Ishikawa (cell line): ENCODE measurements at regions not wholly inside any gene's neighbourhood (a gene's known extent, or its start where the extent isn't known, plus 50 kb on each side); places are given as distances from the start of the nearest gene placed in this dataset.

ENCODE experiments used
- CEBPB ChIP-seq: IDR thresholded peaks from 2 replicates; pipeline ENCODE4 v1.6.1; 2012
- CREB1 ChIP-seq: IDR thresholded peaks from 2 replicates; pipeline ENCODE4 v1.6.1; 2012; ENCODE audit warnings: low read depth
- EGR1 ChIP-seq: IDR thresholded peaks from 2 replicates; pipeline ENCODE4 v1.6.1; 2012
- EP300 ChIP-seq: IDR thresholded peaks from 2 replicates; pipeline ENCODE4 v1.6.1; 2012; ENCODE audit warnings: borderline replicate concordance
- FOXM1 ChIP-seq: IDR thresholded peaks from 2 replicates; pipeline ENCODE4 v1.6.1; 2012; ENCODE audit warnings: low read depth, borderline replicate concordance
- MAX ChIP-seq: IDR thresholded peaks from 2 replicates; pipeline ENCODE4 v1.6.1; 2012
- NFIC ChIP-seq: IDR thresholded peaks from 2 replicates; pipeline ENCODE4 v1.6.1; 2012
- RAD21 ChIP-seq: IDR thresholded peaks from 2 replicates; pipeline ENCODE4 v1.6.1; 2012; ENCODE audit warnings: low read depth
- REST ChIP-seq: IDR thresholded peaks from 2 replicates; pipeline ENCODE4 v1.6.1; 2012; ENCODE audit warnings: low read depth, mild to moderate bottlenecking
- TAF1 ChIP-seq: IDR thresholded peaks from 2 replicates; pipeline ENCODE4 v1.6.1; 2012; ENCODE audit warnings: low read depth, mild to moderate bottlenecking
- TCF12 ChIP-seq: IDR thresholded peaks from 2 replicates; pipeline ENCODE4 v1.6.1; 2012; ENCODE audit warnings: low read depth
- TEAD4 ChIP-seq: IDR thresholded peaks from 2 replicates; pipeline ENCODE4 v1.6.1; 2012
- YY1 ChIP-seq: IDR thresholded peaks from 2 replicates; pipeline ENCODE4 v1.6.1; 2012; ENCODE audit warnings: low read depth
- ZBTB7A ChIP-seq: IDR thresholded peaks from 2 replicates; pipeline ENCODE4 v1.6.1; 2012; ENCODE audit warnings: low read depth
- TF ChIP-seq, protein P1 (sequence below): IDR thresholded peaks from 2 replicates; pipeline ENCODE4 v1.6.1; 2012

GRCh38 chr7:46738796-46739195 is 817.7 kb upstream of the IGFBP3 start:
- TF ChIP-seq MAX (no peak), NFIC (no peak), ZBTB7A (no peak), TEAD4 (no peak), EGR1 (no peak), TCF12 (no peak), YY1 (no peak), REST (no peak), CREB1 (no peak), EP300 (no peak), RAD21 (no peak), FOXM1 (no peak), TAF1 (no peak), CEBPB (no peak)
- TF ChIP-seq, protein P1, sequence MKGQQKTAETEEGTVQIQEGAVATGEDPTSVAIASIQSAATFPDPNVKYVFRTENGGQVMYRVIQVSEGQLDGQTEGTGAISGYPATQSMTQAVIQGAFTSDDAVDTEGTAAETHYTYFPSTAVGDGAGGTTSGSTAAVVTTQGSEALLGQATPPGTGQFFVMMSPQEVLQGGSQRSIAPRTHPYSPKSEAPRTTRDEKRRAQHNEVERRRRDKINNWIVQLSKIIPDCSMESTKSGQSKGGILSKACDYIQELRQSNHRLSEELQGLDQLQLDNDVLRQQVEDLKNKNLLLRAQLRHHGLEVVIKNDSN, result no peak

DNA sequence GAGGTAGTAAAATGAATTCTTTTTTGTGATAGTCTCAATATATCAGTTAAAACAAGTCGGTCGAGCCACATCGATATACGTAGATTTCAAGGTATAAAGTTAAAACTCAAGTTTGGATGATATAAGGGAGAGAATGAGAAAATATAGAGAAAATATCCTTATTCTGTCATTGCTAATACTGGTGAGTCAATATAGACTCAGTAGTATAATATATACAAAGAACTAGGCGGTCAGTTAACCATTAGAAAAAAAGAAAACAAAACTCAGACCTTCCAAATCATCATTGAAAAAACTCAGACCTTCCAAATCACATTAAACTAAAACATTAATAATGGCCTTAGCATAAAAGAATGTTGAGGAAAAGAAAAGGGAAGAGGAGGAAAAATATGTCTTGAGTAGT is 817.1 kb upstream of the IGFBP3 start:
- TF ChIP-seq FOXM1 (no peak), CEBPB (no peak), TAF1 (no peak), EGR1 (no peak), TEAD4 (no peak), EP300 (no peak), MAX (no peak), TCF12 (no peak), NFIC (no peak), RAD21 (no peak), ZBTB7A (no peak), YY1 (no peak)
- TF ChIP-seq, protein P1, result no peak

DNA sequence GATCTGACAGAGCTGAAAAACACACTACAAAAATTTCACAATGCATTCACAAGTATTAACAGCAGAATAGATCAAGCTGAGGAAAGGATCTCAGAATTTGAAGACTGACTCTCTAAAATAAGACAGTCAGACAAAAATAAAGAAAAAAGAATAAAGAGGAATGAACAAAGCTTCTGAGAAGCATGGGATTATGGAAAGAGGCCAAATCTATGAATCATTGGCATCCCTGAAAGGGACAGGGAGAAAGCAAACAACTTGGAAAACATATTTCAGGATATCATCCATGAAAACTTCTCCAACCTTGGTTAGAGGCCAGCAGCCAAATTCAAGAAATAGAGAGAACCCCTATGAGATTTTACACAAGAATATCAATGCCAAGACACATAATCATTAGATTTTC is 804.8 kb upstream of the IGFBP3 start:
- TF ChIP-seq CEBPB, result no peak
- TF ChIP-seq TCF12, result no peak
- TF ChIP-seq FOXM1, result no peak
- no peak for TF ChIP-seq TAF1
- no peak for TF ChIP-seq NFIC

DNA sequence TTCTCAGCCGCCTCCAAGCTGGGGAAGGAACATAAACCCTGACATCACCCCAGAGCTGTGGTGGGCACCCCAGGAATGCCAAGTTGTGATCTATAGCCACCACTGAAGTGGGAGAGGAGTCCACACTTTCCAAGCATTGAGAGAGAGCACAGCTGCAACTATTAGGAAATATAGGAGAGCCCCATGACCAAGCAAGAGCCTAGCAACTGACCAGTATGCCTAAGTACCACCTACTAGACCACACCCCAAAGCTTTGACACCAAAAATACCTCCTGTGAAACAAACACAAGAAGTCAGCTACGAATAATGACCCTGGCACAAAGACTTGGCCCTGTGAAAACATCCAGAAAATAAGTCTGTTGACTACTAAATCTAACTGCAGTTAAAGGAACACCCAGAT is 804.1 kb upstream of the IGFBP3 start:
- TF ChIP-seq NFIC (no peak), MAX (no peak), TAF1 (no peak), TEAD4 (no peak), REST (no peak), EGR1 (no peak), YY1 (no peak), EP300 (no peak), TCF12 (no peak)
- TF ChIP-seq, protein P1, result no peak

- no peak for TF ChIP-seq TCF12
- TF ChIP-seq CREB1, result no peak
- no peak for TF ChIP-seq YY1
- no peak for TF ChIP-seq TEAD4
- TF ChIP-seq RAD21, result no peak
- no peak for TF ChIP-seq CEBPB
- no peak for TF ChIP-seq EGR1
- TF ChIP-seq FOXM1, result no peak
- TF ChIP-seq EP300, result no peak
- TF ChIP-seq TAF1, result no peak
- TF ChIP-seq, protein P1, result no peak
- no peak for TF ChIP-seq REST
- no peak for TF ChIP-seq NFIC
- no peak for TF ChIP-seq MAX
- no peak for TF ChIP-seq ZBTB7A
Observed at GRCh38 chr7:46723742-46724141, 802.7 kb upstream of the IGFBP3 start.
